ENCODE measurements at regions not wholly inside any gene's neighbourhood (a gene's known extent, or its start where the extent isn't known, plus 50 kb on each side); places are given as distances from the start of the nearest gene placed in this dataset.

- CTCF ChIA-PET, result no interaction called here
- intact Hi-C loops (cut with micrococcal nuclease; ENCODE audit: unreplicated experiment), result no loop called here
- Histone ChIP-seq H3K27me3 (ENCODE audit: control insufficient read depth, insufficient read depth, low read length) (no peaks in the 10 kb centered on the region), H3K36me3 (ENCODE audit: control insufficient read depth, insufficient read depth, low read length) (no peaks in the 10 kb centered on the region), H3K9me3 (ENCODE audit: control insufficient read depth, insufficient read depth, low read depth, low read length) (no peaks in the 10 kb centered on the region; the same call in 1 of the 2 replicates), H3K27ac (ENCODE audit: low read length) (no peak overlapping the region), H3K4me3 (ENCODE audit: low read depth in 2 of 2, low read length in 2 of 2) (no peak overlapping the region), H3K4me1 (ENCODE audit: control insufficient read depth, insufficient read depth, low read length) (no peaks in the 10 kb centered on the region)
- no TSS peak for BruUV-seq (replicated peaks)
- DNase-seq (ENCODE audit: low read depth, low spot score) (no peak), ATAC-seq (no peak)
- POLR2A ChIA-PET, result no interaction called here
- in situ Hi-C loops (cut with HindIII; ENCODE audit: low pct_unique_long_range_greater_than_20kb, low sequenced_read_pairs), result no loop called here
- TF ChIP-seq TCF7L2 (IDR thresholded peaks at IDR 0.05; ENCODE audit: low read depth, low read length) (no peak), REST (IDR thresholded peaks at IDR 0.05; ENCODE audit: insufficient read depth in 1 of 2, low read depth in 2 of 2, low read length in 1 of 2) (no peak), POLR2AphosphoS5 (IDR thresholded peaks at IDR 0.05; ENCODE audit: low read depth, low read length) (no peak), SIN3A (IDR thresholded peaks at IDR 0.05; ENCODE audit: borderline replicate concordance, insufficient read depth, low read depth, low read length) (no peak)
- TF ChIP-seq, protein P1, sequence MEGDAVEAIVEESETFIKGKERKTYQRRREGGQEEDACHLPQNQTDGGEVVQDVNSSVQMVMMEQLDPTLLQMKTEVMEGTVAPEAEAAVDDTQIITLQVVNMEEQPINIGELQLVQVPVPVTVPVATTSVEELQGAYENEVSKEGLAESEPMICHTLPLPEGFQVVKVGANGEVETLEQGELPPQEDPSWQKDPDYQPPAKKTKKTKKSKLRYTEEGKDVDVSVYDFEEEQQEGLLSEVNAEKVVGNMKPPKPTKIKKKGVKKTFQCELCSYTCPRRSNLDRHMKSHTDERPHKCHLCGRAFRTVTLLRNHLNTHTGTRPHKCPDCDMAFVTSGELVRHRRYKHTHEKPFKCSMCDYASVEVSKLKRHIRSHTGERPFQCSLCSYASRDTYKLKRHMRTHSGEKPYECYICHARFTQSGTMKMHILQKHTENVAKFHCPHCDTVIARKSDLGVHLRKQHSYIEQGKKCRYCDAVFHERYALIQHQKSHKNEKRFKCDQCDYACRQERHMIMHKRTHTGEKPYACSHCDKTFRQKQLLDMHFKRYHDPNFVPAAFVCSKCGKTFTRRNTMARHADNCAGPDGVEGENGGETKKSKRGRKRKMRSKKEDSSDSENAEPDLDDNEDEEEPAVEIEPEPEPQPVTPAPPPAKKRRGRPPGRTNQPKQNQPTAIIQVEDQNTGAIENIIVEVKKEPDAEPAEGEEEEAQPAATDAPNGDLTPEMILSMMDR (IDR thresholded peaks at IDR 0.05), result no peak
Measured at GRCh38 chr3:105214590-105214989, 152.1 kb upstream of the ALCAM start.

- intact Hi-C loops (cut with micrococcal nuclease; ENCODE audit: unreplicated experiment), result no loop called here
- no peaks in the 10 kb centered on the region for H3K4me1 ChIP-seq (ENCODE audit: control insufficient read depth, insufficient read depth, low read length)
- no peak for TF ChIP-seq POLR2AphosphoS5 (IDR thresholded peaks at IDR 0.05; ENCODE audit: low read depth, low read length)
- no peak for TF ChIP-seq REST (IDR thresholded peaks at IDR 0.05; ENCODE audit: insufficient read depth in 1 of 2, low read depth in 2 of 2, low read length in 1 of 2)
- TF ChIP-seq SIN3A (IDR thresholded peaks at IDR 0.05; ENCODE audit: borderline replicate concordance, insufficient read depth, low read depth, low read length), result no peak
- no peak for TF ChIP-seq TCF7L2 (IDR thresholded peaks at IDR 0.05; ENCODE audit: low read depth, low read length)
- TF ChIP-seq, protein P1 (IDR thresholded peaks at IDR 0.05), result no peak
- no TSS peak for BruUV-seq (replicated peaks)
- H3K36me3 ChIP-seq (ENCODE audit: control insufficient read depth, insufficient read depth, low read length), result no peaks in the 10 kb centered on the region
- ChIA-PET CTCF (no interaction called here), POLR2A (interaction anchor here (0.6 kb wide), 1 partner anchor 546 kb away, joined by 4 read pairs; no protein-coding TSS in a partner anchor)
- no peaks in the 10 kb centered on the region for H3K27me3 ChIP-seq (ENCODE audit: control insufficient read depth, insufficient read depth, low read length)
- H3K9me3 ChIP-seq (ENCODE audit: control insufficient read depth, insufficient read depth, low read depth, low read length), result no peaks in the 10 kb centered on the region
- in situ Hi-C loops (cut with HindIII; ENCODE audit: low pct_unique_long_range_greater_than_20kb, low sequenced_read_pairs), result no loop called here
- no peak for DNase-seq (ENCODE audit: low read depth, low spot score)
- ATAC-seq, result no peak
- no peak overlapping the region for H3K4me3 ChIP-seq (ENCODE audit: low read depth in 2 of 2, low read length in 2 of 2)
- no peak overlapping the region for H3K27ac ChIP-seq (ENCODE audit: low read length)
Measured at GRCh38 chr3:105222568-105223093, 144.1 kb upstream of the ALCAM start.
